Astrocyte of the cerebellum (primary cell): ENCODE measurements at regions not wholly inside any gene's neighbourhood (a gene's known extent, or its start where the extent isn't known, plus 50 kb on each side); places are given as distances from the start of the nearest gene placed in this dataset.
A peak's percentile ranks its signal among the peaks of the same experiment; 100 is the strongest.

Experiments
- DNase-seq: peaks from one replicate; pipeline ENCODE4 v3.0.0-alpha.2; 2011; ENCODE audit warnings: low read depth
- H3K4me3 ChIP-seq: 2 replicates; pipeline ENCODE4 v1.5.1; 2011; ENCODE audit warnings: mild to moderate bottlenecking, low read depth, low read length, moderate library complexity
- CTCF ChIP-seq: IDR thresholded peaks from 2 replicates; pipeline ENCODE4 v1.5.1; 2012; ENCODE audit warnings: low read length, low read depth, moderate library complexity, mild to moderate bottlenecking; ENCODE audit errors: missing control alignments
- in situ Hi-C: cut with HindIII; loops from 2 replicates; pipeline ENCODE4 v1.10.0; 2017; ENCODE audit warnings: low sequenced_read_pairs

- no peak overlapping the region for H3K4me3 ChIP-seq
- TF ChIP-seq CTCF, result no peak
- in situ Hi-C loops, result no loop called here
- DNase-seq, result no peak
Measured at GRCh38 chr1:168966636-168967035, 139.9 kb upstream of the ATP1B1 start.

DNA sequence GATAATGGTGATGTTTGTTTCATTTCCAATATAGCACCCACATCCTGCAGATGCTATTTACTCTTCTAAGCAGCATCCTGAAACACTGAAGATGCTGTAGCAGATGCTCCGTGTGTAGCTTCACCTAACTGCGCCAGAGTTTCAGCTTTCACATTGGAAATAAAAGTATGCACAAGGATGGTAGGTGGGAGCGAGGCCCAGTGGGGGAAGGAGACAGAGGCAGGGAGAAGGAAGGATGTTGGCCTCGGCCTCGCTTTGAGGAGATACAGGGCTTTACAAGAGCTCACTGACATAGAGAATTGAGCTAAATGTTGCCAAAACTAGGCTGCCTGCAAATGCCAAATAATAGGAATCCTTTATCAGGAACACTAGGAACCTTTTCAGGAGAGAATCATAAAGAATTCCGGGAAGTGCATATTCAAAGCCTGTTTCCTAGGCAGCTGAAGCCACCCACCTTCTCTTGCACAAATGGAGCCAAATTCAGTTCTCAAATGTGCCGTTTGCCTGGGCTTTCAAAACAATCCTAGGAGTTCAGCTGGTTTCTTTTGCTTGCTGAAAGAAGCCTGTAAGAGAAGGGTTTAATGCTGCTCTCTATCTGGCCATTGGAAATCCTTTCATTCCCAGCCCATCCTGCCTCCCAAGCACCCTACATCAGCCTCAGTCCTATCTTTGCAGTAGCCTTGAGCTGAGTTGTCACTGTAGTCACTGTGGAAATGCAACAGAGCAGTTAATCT, 135.4 kb upstream of the ATP1B1 start:
- DNase-seq, result no peak
- in situ Hi-C loops, result no loop called here
- no peak overlapping the region for H3K4me3 ChIP-seq
- TF ChIP-seq CTCF, result no peak

- no peak for TF ChIP-seq CTCF
- no peak for DNase-seq
- no peak overlapping the region for H3K4me3 ChIP-seq
- in situ Hi-C loops, result no loop called here
Measured at GRCh38 chr1:168972225-168972624, 134.3 kb upstream of the ATP1B1 start.

DNA sequence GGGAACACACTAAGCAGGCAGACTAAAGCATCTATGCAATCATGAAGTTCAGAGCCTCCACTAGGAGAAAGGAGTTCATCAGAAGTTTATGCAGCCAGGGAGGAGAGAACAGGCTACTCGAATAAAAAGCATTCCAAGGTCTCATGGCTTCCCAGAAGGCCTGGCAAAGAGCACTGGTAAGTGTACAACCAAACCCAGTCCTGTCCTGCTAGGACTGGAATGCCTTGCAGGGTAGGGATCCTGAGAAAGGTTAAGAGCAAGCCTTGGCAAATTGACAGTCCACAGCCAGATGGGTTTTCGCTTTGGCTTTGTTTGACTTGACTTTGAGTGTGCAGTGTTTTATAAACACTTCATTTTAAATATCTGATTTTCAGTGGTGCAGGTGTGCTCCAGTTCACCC, 133.6 kb upstream of the ATP1B1 start:
- in situ Hi-C loops, result no loop called here
- no peak for TF ChIP-seq CTCF
- no peak overlapping the region for H3K4me3 ChIP-seq
- peak; percentile 34 for DNase-seq

GRCh38 chr1:168974117-168974516, 132.4 kb upstream of the ATP1B1 start:
- DNase-seq, result no peak
- no peak overlapping the region for H3K4me3 ChIP-seq
- no peak for TF ChIP-seq CTCF
- in situ Hi-C loops, result no loop called here

DNA sequence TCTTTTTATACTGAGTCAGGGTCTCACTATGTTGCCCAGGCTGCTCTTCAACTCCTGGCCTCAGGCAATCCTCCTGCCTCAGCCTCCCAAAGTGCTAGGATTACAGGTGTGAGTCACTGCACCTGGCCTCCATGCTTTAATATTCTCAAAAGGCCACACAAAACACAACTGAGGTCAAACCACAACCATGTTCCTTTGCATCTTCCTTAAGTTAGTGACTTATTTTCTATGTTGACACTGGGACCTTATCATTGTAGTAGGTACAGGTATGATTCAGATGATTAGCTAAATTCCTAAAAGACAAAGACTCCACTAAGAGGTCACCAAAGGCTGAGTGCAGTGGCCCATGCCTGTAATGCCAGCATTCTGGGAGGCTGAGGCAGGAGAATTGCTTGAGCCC, 131.9 kb upstream of the ATP1B1 start:
- TF ChIP-seq CTCF, result no peak
- DNase-seq, result no peak
- no peak overlapping the region for H3K4me3 ChIP-seq
- in situ Hi-C loops, result no loop called here

- in situ Hi-C loops, result no loop called here
- TF ChIP-seq CTCF, result no peak
- no peak for DNase-seq
- H3K4me3 ChIP-seq, result no peak overlapping the region
Measured at GRCh38 chr1:168976267-168976666, 130.2 kb upstream of the ATP1B1 start.
